Fibroblast of peridontal ligament (primary cell): ENCODE measurements at regions not wholly inside any gene's neighbourhood (a gene's known extent, or its start where the extent isn't known, plus 50 kb on each side); places are given as distances from the start of the nearest gene placed in this dataset.

Experiments
- DNase-seq: peaks from one replicate; pipeline ENCODE4 v3.0.0-alpha.2; 2010; ENCODE audit errors: extremely low read depth

GRCh38 chrX:20620306-20620705 lies 353.6 kb upstream of the RPS6KA3 start:
- peak; percentile 12 for DNase-seq

- DNase-seq, result no peak
Observed at GRCh38 chrX:20609916-20610415, 343.3 kb upstream of the RPS6KA3 start.

GRCh38 chrX:20606831-20607230 lies 340.1 kb upstream of the RPS6KA3 start:
- no peak for DNase-seq

GRCh38 chrX:20596856-20597255 lies 330.1 kb upstream of the RPS6KA3 start:
- no peak for DNase-seq

- no peak for DNase-seq
Observed at GRCh38 chrX:20595928-20596575, 329.3 kb upstream of the RPS6KA3 start.

- DNase-seq, result peak; percentile 0
Observed at GRCh38 chrX:20594985-20595384, 328.3 kb upstream of the RPS6KA3 start.

GRCh38 chrX:20593836-20594235 lies 327.1 kb upstream of the RPS6KA3 start:
- no peak for DNase-seq

- no peak for DNase-seq
Observed at GRCh38 chrX:20593402-20593801, 326.7 kb upstream of the RPS6KA3 start.

GRCh38 chrX:20591246-20591645 lies 324.5 kb upstream of the RPS6KA3 start:
- DNase-seq, result no peak

GRCh38 chrX:20585782-20586181 lies 319.1 kb upstream of the RPS6KA3 start:
- no peak for DNase-seq

GRCh38 chrX:20571611-20572010 lies 304.9 kb upstream of the RPS6KA3 start:
- peak; percentile 2 for DNase-seq

- no peak for DNase-seq
Observed at GRCh38 chrX:20567108-20567507, 300.4 kb upstream of the RPS6KA3 start.

- peak; percentile 85 for DNase-seq
Observed at GRCh38 chrX:20547611-20548051, 280.9 kb upstream of the RPS6KA3 start.

- DNase-seq, result peak; percentile 57
Observed at GRCh38 chrX:20545538-20545937, 278.8 kb upstream of the RPS6KA3 start.

GRCh38 chrX:20542072-20542471 lies 275.4 kb upstream of the RPS6KA3 start:
- DNase-seq, result no peak

GRCh38 chrX:20538974-20539373 lies 272.3 kb upstream of the RPS6KA3 start:
- no peak for DNase-seq

- DNase-seq, result peak; percentile 33
Observed at GRCh38 chrX:20531667-20532066, 265.0 kb upstream of the RPS6KA3 start.

GRCh38 chrX:20530406-20530921 lies 263.8 kb upstream of the RPS6KA3 start:
- peak; percentile 73 for DNase-seq

- no peak for DNase-seq
Observed at GRCh38 chrX:20529711-20530110, 263.0 kb upstream of the RPS6KA3 start.

- DNase-seq, result no peak
Observed at GRCh38 chrX:20529301-20529700, 262.6 kb upstream of the RPS6KA3 start.

- peak; percentile 44 for DNase-seq
Observed at GRCh38 chrX:20527558-20528011, 260.9 kb upstream of the RPS6KA3 start.

- no peak for DNase-seq
Observed at GRCh38 chrX:20527041-20527440, 260.3 kb upstream of the RPS6KA3 start.

- no peak for DNase-seq
Observed at GRCh38 chrX:20523626-20524312, 257.1 kb upstream of the RPS6KA3 start.
